Choroid plexus epithelial cell (primary cell): ENCODE measurements at regions not wholly inside any gene's neighbourhood (a gene's known extent, or its start where the extent isn't known, plus 50 kb on each side); places are given as distances from the start of the nearest gene placed in this dataset.

Source experiments
- DNase-seq: peaks from one replicate; pipeline ENCODE4 v3.0.0-alpha.2; 2010; ENCODE audit warnings: low read depth
- H3K4me3 ChIP-seq: 2 replicates; pipeline ENCODE4 v1.5.1; 2011; ENCODE audit warnings: low read depth, mild to moderate bottlenecking, control low read depth, low read length, moderate library complexity
- TF ChIP-seq, protein P1 (sequence below): conservative IDR thresholded peaks from 2 replicates; pipeline ENCODE4 v1.5.1; 2011; ENCODE audit warnings: low read depth, mild to moderate bottlenecking, control low read depth, inconsistent platforms, low read length, moderate library complexity

DNA sequence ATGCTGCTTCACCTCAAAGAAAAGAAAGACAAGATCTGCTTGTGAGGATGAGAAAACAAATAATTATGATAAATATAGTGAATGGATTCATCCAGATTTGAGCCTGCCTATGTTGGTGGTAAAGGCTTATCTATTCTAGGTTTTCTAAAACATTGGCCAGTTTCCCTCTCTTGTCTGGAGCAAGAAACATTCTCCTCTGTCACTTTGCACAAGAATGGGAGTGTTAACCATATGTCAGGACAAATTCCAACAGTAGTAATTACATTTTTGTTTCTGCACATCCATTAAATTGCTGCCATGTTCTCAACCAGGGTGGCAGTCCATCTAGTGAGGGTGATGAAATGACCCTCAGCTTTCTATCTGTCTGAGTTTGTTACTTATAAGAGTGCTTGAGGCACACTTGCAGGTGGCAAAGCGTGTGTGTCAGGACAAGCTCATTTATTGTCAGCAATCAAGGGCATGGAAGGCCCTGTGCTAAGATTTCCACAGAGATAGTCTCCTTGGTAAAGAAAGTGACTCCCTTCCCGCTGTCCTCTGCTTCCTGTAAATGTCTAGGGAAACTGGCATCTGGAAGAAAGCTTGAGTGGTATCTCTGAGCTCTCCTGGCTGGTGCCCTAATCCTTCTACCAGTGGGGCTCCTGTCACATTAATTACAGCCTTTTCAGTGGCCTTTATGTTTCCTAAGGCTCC lies 502.1 kb upstream of the FLRT2 start:
- DNase-seq: no peak

DNA sequence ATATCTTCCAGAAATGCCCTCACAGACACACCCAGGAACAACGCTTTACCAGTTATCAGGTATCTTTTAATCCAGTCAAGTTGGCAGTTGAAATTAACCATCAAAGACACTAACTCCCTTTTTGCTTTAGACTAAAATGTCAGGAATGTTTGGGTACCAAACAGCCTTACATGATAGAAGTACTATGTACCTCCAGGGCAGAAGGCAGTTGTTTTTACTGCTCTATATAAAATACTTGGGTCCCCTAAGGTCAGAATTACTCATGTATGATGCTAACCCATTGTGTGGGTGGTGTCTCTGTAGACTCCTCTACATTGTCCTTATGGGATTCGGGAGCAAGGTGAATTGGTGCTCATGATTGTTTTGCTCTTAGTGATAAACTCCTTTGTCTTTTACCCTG lies 492.5 kb upstream of the FLRT2 start:
- no peak overlapping the region for H3K4me3 ChIP-seq
- TF ChIP-seq, protein P1, sequence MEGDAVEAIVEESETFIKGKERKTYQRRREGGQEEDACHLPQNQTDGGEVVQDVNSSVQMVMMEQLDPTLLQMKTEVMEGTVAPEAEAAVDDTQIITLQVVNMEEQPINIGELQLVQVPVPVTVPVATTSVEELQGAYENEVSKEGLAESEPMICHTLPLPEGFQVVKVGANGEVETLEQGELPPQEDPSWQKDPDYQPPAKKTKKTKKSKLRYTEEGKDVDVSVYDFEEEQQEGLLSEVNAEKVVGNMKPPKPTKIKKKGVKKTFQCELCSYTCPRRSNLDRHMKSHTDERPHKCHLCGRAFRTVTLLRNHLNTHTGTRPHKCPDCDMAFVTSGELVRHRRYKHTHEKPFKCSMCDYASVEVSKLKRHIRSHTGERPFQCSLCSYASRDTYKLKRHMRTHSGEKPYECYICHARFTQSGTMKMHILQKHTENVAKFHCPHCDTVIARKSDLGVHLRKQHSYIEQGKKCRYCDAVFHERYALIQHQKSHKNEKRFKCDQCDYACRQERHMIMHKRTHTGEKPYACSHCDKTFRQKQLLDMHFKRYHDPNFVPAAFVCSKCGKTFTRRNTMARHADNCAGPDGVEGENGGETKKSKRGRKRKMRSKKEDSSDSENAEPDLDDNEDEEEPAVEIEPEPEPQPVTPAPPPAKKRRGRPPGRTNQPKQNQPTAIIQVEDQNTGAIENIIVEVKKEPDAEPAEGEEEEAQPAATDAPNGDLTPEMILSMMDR: no peak
- DNase-seq: no peak

More for the DNA sequence above, 502.1 kb upstream of the FLRT2 start:
- TF ChIP-seq, protein P1: no peak
- H3K4me3 ChIP-seq: no peak overlapping the region

DNA sequence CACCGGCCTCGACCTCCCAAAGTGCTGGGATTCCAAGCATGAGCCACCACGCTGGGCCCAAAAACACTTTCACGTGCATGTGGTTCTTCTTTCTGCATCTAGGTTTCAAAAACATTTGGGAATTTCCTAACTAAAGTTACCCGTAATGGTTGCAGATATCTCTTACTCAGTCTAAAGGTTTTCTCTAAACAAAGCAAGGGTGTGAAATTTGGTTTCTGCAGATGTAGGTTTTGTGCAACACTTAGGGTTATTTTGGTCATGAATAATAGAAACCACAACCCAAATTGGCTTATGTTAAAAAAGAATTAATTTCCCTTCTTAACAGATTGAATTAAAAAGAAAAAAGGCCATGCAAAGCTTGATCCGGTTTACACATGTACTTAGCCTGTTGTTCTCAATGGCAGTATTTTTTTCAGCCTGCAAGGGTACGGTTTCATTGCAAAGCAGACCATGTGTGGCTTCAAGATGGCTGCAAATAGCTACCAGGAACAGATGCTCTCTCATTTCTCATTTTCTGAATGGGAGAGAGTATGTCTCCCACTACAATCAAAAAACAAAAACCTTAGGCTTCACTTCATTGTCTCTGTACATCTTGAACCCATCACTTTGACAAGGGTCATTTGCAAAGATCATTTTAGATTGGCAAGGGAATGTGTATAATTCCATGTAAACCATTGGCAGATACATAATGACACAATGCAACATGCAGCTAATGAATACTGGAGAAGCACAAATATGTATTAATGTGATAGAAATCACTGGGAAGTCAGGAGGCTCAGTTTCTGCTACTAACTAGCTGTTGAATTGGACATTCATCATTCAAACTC lies 491.2 kb upstream of the FLRT2 start:
- DNase-seq: no peak
- TF ChIP-seq, protein P1: no peak

DNA sequence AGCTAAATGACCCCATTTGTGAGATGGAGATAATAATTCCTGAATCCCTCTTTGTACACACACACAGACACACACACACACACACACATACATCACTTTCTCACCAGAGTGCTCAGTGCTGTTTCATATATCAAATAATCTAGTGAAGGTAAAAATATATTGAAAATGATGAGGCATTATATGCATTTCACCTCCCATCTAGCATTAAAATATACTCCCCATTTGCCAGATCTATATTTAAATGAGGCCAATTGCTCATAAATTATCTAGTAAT lies 490.7 kb upstream of the FLRT2 start:
- no peak for DNase-seq
- TF ChIP-seq, protein P1: no peak
- H3K4me3 ChIP-seq: no peak overlapping the region

More for the DNA sequence above, 491.2 kb upstream of the FLRT2 start:
- no peak overlapping the region for H3K4me3 ChIP-seq

DNA sequence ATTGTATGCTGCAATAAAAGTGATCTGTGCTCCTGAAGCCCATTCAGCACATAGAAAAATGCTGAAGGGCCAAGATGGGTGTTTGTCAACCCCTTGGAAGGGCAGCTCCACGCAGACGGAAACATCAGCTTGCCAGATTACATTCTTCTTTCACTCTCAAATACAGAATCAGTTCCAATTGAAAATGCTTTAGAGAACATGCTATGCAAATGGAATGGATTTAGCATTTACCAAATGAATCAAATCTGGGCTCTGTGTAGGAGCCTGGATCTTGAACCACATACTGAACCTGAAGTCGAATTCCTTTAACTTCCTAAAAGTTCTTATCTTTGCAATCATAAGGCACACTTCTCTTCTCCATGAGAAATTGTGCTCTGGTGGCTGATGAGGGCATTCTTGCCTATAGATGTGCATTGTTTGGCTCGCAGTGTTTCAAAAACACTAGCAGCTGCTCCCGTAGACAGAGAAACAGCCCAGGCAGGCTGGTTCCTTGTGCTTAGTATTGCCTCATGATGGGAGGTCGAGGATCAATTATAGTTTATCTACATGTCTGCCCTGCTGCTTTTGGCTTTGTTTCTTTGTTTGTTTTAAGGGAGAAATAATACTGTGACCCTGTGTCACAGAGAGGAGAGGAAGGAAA lies 489.8 kb upstream of the FLRT2 start:
- no peak overlapping the region for H3K4me3 ChIP-seq
- peak; percentile 28 for DNase-seq
- TF ChIP-seq, protein P1: no peak

DNA sequence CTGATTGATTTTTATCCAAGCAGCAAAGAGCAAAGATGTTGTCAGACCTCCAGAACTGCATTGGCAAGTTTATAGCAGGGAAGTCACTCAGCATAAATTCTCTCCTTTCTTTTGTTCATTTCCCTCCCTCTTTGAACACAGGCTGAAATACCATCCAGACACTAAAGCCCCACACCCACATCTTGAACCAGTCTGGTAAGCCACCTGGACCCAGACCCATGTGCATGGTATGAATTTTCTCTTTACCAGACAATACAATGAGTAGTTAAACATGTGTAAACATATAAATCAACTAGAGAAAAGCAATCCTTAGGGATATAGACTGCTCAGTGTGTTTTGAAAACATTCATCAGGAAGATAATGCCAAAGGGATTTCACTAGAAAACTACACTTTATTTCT lies 488.3 kb upstream of the FLRT2 start:
- TF ChIP-seq, protein P1: no peak
- no peak for DNase-seq
- H3K4me3 ChIP-seq: no peak overlapping the region
